ENCODE measurements at regions not wholly inside any gene's neighbourhood (a gene's known extent, or its start where the extent isn't known, plus 50 kb on each side); places are given as distances from the start of the nearest gene placed in this dataset.

DNA sequence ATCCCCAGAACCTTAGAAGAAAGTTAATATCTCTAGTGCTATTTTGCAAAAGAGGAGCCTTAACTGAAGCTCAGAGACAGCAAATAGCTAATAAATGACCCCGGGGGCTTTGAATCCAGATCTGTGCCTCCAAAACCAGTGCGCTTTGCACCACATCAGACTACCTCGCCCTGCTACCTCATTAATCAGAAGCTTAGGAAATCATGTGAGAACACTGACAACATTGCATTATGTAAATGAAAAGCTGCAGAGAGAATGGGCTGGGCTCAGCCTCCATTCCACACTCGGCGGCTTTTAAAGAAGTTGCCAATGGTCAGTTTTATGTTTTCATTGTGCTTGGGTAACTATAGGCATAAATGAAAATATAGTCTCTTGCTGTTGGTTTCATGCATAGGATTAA is 54.0 kb upstream of the STMND1 start:
- H3K4me3 Mint-ChIP-seq, result no peak overlapping the region
- H3K27ac Mint-ChIP-seq, result no peak overlapping the region
- H3K4me1 Mint-ChIP-seq, result no peaks in the 10 kb centered on the region
- DNase-seq, result no peak
- H3K36me3 Mint-ChIP-seq, result no peaks in the 10 kb centered on the region
- peaks cover 0 to 11% (median 6%) of the 10 kb centered on the region in 3 donors for H3K27me3 Mint-ChIP-seq (ENCODE audit: low read depth in 3 of 3)
- no peaks in the 10 kb centered on the region for H3K9me3 Mint-ChIP-seq

DNA sequence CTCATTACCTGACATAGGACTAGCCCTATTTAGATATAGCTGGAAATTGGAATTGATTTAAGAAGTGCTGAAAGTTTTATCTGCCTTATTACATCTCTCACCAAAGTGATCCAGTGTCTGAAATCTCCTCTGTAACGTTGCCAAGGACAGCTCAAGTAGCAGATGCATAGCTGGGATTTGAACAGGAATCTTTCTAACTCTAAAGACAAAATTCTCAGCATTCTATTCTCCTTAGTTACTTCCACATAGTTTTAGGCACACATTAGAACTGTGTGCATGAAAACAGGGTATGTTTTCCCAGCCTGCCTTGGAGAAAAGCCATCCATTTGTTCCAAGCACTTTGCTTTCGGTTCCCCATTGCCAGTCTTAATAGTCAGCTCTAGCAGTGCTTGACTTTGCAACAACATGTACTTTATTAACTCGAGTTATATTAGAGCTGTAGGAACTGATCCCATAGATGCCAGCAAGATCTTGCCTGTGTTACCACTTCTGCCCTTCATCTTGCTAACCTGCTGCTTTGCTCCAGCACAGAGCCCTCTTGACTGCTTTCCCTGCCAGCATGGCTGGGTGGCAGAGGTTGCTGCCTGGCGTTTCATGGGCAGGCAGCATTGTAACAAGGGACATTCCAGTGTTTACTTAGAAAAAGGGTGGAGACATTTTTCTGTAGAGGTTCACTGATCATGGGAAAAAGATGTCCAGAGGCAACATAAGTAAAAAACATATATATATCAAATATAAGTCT is 56.1 kb upstream of the STMND1 start:
- Mint-ChIP-seq H3K9me3 (no peaks in the 10 kb centered on the region), H3K4me3 (no peak overlapping the region), H3K27me3 (ENCODE audit: low read depth in 3 of 3) (peaks cover 0 to 10% (median 8%) of the 10 kb centered on the region in 3 donors), H3K4me1 (no peaks in the 10 kb centered on the region), H3K27ac (no peak overlapping the region), H3K36me3 (no peaks in the 10 kb centered on the region)
- no peak for DNase-seq

DNA sequence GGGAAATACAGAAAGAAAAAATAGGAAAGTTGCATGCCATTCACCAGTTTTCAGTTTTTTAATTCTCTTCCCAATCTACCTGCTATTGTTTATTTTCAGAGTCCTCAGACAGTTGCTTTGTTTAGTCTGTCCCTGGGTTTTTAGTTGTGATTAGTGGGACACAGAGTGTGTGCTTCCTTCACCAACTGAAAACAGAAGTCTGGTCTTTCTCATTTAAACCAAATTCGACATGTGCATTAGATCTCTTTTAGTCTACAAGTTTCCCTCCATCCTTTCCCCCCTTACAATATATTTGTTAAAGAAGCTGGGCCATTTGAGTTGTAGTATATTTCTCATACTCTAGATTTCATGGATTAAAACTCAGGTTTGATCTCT is 58.7 kb upstream of the STMND1 start:
- no peak for DNase-seq
- H3K4me1 Mint-ChIP-seq, result no peaks in the 10 kb centered on the region
- H3K27ac Mint-ChIP-seq, result no peak overlapping the region
- peaks cover 2 to 17% (median 8%) of the 10 kb centered on the region in 3 donors for H3K27me3 Mint-ChIP-seq (ENCODE audit: low read depth in 3 of 3)
- no peaks in the 10 kb centered on the region for H3K36me3 Mint-ChIP-seq
- peaks cover 0 to 1% (median 0%) of the 10 kb centered on the region in 6 donors for H3K9me3 Mint-ChIP-seq
- no peak overlapping the region for H3K4me3 Mint-ChIP-seq

DNA sequence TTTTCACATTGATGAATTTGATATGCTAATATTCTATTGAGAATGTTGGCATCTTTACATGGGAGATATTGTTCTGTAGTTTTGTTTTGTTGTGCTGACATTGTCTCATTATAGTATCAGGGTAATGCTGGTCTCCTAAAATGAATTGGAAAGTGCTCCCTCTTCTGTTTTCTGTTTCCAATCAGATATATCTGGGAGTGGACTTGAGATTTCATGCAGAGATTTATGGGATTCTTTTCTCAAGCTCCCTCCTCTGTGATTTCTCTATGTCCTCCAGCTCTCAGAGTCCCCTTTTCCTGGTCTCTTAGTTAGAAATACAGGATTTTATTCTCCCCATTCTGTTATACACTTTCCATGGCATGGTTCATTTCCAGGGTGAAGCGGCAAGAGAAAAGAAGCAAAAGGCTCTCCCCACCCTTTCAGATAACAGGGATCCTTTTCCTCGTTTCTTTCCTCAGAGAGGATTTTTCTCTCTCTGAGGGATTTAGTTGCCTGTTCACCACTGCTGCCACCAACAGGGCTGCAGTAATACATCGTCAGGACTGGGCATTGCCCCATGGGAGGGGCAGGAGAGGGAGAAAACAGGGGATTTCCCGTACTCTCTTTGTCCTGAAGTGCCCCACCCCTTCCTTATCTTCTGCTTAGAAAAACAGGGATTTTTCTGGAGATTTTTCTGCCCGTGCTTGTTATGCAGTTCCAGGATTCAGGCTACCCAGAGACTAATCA is 59.3 kb upstream of the STMND1 start:
- DNase-seq, result no peak
- peaks cover 0 to 1% (median 0%) of the 10 kb centered on the region in 6 donors for H3K9me3 Mint-ChIP-seq
- H3K36me3 Mint-ChIP-seq, result no peaks in the 10 kb centered on the region
- H3K4me1 Mint-ChIP-seq, result no peaks in the 10 kb centered on the region
- no peak overlapping the region for H3K27ac Mint-ChIP-seq
- no peak overlapping the region for H3K4me3 Mint-ChIP-seq
- H3K27me3 Mint-ChIP-seq (ENCODE audit: low read depth in 3 of 3), result peaks cover 2 to 17% (median 8%) of the 10 kb centered on the region in 3 donors

DNA sequence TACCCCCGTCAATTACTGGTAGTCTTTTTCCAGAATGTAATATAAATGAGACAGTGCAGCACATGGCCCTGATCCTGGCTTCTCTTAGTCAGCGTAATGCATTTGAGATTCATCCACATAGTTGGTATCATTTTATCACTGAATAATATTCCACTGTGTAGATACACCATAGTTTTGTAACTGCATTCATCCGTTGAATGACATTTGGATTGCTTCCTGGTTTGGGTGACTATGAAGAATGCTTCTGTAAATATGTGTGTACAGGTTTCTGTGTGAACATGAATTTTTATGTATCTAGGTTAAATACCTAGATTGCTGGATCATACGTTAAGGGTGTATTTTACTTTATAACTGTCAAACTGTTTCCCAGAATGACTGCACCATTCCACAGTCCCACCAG is 62.6 kb upstream of the STMND1 start:
- no peak overlapping the region for H3K27ac Mint-ChIP-seq
- H3K27me3 Mint-ChIP-seq (ENCODE audit: low read depth in 3 of 3), result peaks cover 6 to 16% (median 10%) of the 10 kb centered on the region in 3 donors
- DNase-seq, result no peak
- no peak overlapping the region for H3K4me3 Mint-ChIP-seq
- H3K4me1 Mint-ChIP-seq, result no peaks in the 10 kb centered on the region
- peaks cover 0 to 1% (median 0%) of the 10 kb centered on the region in 6 donors for H3K9me3 Mint-ChIP-seq
- H3K36me3 Mint-ChIP-seq, result no peaks in the 10 kb centered on the region

DNA sequence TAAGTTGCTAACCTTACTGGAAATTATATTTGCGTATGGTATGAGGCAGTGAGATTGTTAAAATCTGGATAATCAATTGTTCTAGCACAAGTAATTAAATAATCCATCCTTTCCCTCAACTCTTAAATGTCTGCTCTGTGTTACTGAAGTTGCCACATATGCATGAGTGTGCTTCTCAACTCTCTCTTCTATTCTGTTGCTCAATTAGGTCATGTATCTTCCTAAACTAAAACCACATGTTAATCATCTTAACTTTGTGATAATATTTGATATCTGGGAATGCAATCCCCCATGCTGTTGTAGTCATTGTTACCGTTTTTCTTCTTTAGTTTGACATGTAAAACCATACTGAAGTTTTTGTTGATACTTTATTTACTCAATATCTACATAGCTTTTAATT is 63.5 kb upstream of the STMND1 start:
- no peak for DNase-seq
- peaks cover 0 to 1% (median 0%) of the 10 kb centered on the region in 6 donors for H3K9me3 Mint-ChIP-seq
- H3K27ac Mint-ChIP-seq, result no peak overlapping the region
- no peaks in the 10 kb centered on the region for H3K36me3 Mint-ChIP-seq
- no peaks in the 10 kb centered on the region for H3K4me1 Mint-ChIP-seq
- peaks cover 6 to 16% (median 10%) of the 10 kb centered on the region in 3 donors for H3K27me3 Mint-ChIP-seq (ENCODE audit: low read depth in 3 of 3)
- no peak overlapping the region for H3K4me3 Mint-ChIP-seq

DNA sequence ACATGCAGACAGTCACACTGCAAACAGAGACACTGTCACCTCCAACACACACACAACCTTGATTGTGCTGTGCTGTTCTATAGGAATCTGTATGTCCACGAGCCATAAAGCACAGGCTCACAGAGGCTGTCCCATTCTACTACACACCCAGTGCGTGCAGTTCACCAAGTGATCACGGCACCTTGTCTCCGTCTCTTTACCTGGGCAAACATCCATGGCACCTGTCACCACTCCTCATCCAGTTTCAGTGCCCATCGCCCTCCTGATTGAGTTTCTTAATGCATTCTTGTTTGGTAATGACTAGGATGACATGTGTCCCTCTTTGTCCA is 65.8 kb upstream of the STMND1 start:
- H3K4me1 Mint-ChIP-seq, result no peaks in the 10 kb centered on the region
- no peak overlapping the region for H3K27ac Mint-ChIP-seq
- H3K9me3 Mint-ChIP-seq, result peaks cover 0 to 1% (median 0%) of the 10 kb centered on the region in 6 donors
- no peak overlapping the region for H3K4me3 Mint-ChIP-seq
- DNase-seq, result no peak
- H3K36me3 Mint-ChIP-seq, result no peaks in the 10 kb centered on the region
- peaks cover 4 to 12% (median 6%) of the 10 kb centered on the region in 3 donors for H3K27me3 Mint-ChIP-seq (ENCODE audit: low read depth in 3 of 3)

DNA sequence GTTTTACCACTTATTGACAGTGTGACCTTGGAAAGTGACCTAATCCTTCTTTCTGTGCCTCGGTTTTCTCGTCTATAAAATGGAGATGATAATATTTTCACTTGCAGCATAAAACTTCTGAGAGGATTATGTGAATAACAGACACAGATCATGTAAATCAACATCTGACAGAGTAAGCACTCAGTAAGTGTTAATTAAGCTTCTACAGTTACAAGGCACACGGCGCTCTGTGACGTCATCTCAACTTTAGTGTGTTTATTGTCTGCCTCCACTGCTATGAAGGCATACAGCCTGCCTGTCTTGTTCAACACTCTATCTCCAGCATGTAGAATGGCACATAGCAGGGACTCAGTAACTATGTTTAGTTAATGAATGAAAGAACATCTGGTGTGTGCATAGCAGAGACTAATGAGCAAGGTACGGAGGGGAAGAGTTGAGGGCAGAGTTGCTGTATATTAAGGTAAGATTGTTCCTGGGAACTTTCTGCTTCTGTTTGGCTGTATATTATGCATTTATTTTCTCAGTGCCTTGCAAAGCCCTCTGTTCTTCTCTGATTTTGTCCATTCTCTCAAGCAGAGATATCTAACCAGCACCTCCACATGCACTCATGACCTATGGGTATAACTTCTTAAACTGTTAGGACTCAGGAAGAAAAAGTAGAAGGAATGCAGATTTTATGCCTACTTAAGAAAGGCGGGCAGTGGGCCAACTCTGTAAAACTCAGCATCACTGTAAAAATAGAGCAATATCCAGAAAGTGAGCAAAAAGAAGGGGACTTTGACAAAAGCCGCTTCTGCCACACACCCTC is 66.4 kb upstream of the STMND1 start:
- H3K9me3 Mint-ChIP-seq, result peaks cover 0 to 1% (median 0%) of the 10 kb centered on the region in 6 donors
- no peak for DNase-seq
- H3K27me3 Mint-ChIP-seq (ENCODE audit: low read depth in 3 of 3), result peaks cover 4 to 9% (median 6%) of the 10 kb centered on the region in 3 donors
- no peaks in the 10 kb centered on the region for H3K4me1 Mint-ChIP-seq
- no peak overlapping the region for H3K27ac Mint-ChIP-seq
- H3K4me3 Mint-ChIP-seq, result no peak overlapping the region
- no peaks in the 10 kb centered on the region for H3K36me3 Mint-ChIP-seq

DNA sequence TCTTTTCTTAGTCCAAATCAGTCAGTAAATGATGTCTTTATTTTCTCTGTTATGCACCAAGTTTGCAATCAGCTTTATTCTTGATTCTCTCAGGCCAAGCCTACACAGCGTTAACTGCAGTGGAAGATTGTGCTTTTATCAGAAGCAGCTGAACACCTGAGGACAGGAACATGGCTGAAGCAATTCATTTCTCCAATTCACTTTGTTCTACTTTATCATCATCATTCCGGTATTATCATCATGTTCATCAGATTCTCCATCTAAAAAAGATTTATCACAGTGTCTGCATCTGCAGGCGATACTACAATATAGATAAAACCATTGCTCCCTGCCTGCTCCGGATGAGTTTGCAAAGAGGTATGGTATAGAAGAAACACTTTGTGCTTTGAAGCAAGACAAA is 68.1 kb upstream of the STMND1 start:
- H3K27me3 Mint-ChIP-seq (ENCODE audit: low read depth in 3 of 3), result peaks cover 4% of the 10 kb centered on the region in 3 donors
- peaks cover under 1 to 2% of the 10 kb centered on the region in 2 donors for H3K4me1 Mint-ChIP-seq

DNA sequence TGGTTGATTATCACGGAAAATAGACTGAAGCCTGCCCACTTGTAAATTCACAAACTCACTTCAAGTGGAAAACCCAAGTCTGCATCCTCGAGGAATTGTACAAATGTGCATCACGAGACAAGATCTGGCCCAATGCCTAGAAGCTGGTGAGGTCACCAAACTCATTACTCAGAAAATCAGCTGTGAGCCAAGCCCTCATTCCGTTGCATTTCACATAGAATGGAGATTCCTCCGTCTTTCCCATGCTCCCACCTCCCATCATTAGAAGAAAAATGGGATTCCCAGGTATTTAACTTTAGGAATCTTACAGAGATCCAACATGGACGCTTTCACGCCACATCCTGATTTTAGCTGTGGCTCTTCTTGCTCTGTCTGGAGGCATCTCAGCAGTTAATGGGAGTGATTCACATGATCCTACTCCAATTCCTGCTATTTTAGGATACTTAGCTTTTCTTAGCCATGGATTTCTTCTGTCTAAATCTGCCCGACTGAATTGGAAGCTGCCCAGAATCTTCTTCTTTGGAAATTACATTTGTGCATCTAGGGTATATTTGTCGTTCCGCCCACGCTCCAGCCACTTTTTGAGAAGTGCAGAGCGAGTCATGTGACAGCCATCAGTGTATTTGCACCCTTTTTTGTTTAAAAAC is 68.7 kb upstream of the STMND1 start:
- H3K4me1 Mint-ChIP-seq, result peaks cover 2 to 6% of the 10 kb centered on the region in 2 donors
- H3K27ac Mint-ChIP-seq, result no peak overlapping the region
- peaks cover 4 to 5% (median 4%) of the 10 kb centered on the region in 3 donors for H3K27me3 Mint-ChIP-seq (ENCODE audit: low read depth in 3 of 3)
- H3K36me3 Mint-ChIP-seq, result no peaks in the 10 kb centered on the region
- peaks cover 0 to 4% (median 0%) of the 10 kb centered on the region in 6 donors for H3K9me3 Mint-ChIP-seq
- DNase-seq, result no peak
- H3K4me3 Mint-ChIP-seq, result no peak overlapping the region

More for the DNA sequence above, 68.1 kb upstream of the STMND1 start:
- Mint-ChIP-seq H3K36me3 (no peaks in the 10 kb centered on the region), H3K4me3 (no peak overlapping the region), H3K27ac (no peak overlapping the region), H3K9me3 (peaks cover 0 to under 1% (median 0%) of the 10 kb centered on the region in 6 donors)
- no peak for DNase-seq

DNA sequence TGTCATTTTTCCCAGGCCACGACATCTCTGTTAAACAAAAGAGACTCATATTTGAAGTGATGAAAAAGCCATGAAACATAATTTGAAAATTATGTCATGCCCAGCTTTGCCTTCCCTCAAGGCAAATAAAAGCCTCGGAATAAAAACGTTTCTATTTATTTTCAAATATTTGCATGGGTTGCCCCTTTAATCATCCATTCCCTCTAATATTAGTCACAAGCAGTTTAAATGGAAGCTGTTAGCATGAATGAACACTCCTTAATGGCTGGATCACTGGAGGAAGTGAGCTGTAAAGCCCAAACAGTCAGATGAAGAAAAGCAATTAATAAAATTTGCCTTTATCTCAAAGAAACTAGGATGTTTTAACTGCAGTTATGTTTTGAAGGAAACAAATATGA is 69.3 kb upstream of the STMND1 start:
- Mint-ChIP-seq H3K27ac (no peak overlapping the region), H3K9me3 (peaks cover 0 to 4% (median 0%) of the 10 kb centered on the region in 6 donors), H3K4me1 (peaks cover 2 to 11% of the 10 kb centered on the region in 2 donors), H3K27me3 (ENCODE audit: low read depth in 3 of 3) (peaks cover 4 to 5% (median 4%) of the 10 kb centered on the region in 3 donors), H3K4me3 (no peak overlapping the region), H3K36me3 (no peaks in the 10 kb centered on the region)
- no peak for DNase-seq

DNA sequence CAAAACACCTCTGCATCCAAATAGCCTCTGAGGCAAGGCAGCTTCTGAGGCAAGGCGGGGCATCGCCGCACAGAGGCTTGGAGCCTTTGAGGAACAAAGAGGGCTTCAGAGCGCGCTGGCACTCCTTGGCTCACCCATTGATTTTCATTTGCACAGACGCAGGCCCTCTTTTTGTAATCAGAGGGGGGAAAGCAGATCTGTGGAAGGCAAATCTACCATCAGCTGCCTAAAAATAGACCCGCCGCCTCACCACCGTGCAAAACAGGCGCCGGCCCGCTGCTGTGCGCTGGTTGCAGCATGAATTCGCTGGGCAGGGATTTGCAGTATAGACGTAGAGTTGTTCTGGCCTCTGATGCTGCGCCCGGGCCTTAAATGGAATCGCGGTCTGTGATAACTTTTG is 69.9 kb upstream of the STMND1 start:
- Mint-ChIP-seq H3K27me3 (ENCODE audit: low read depth in 3 of 3) (peaks cover 2 to 4% (median 2%) of the 10 kb centered on the region in 3 donors), H3K36me3 (peaks cover 0 to 3% (median 0%) of the 10 kb centered on the region in 3 donors), H3K9me3 (peaks cover 0 to 4% (median 0%) of the 10 kb centered on the region in 6 donors), H3K4me3 (no peak overlapping the region), H3K27ac (no peak overlapping the region), H3K4me1 (peaks cover 2 to 18% of the 10 kb centered on the region in 2 donors)
- no peak for DNase-seq

DNA sequence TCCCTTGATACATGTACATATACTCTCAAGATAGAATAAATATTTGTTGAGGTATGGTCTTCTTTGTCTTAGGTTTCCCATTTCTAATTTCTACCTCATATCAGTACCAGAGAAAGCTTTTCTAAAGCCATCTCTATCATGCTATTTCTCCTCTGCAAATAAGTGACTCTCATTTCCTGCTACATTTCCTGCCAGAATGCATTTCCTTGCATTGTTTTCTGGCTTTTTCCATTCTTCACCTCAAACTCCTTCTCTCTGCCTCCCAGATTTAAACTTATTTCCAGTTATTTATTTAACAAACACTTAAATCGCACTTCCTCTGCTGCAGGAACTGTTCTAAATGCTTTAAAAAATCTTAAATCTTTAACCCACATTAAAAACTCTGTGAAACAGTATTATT is 74.4 kb upstream of the STMND1 start:
- Mint-ChIP-seq H3K9me3 (peaks cover 0 to 9% (median 4%) of the 10 kb centered on the region in 6 donors), H3K27ac (no peak overlapping the region), H3K4me1 (peaks cover 10 to 54% of the 10 kb centered on the region in 2 donors), H3K27me3 (ENCODE audit: low read depth in 3 of 3) (peaks cover 1 to 5% (median 5%) of the 10 kb centered on the region in 3 donors), H3K4me3 (no peak overlapping the region), H3K36me3 (peaks cover 7 to 10% (median 9%) of the 10 kb centered on the region in 3 donors)
- DNase-seq, result no peak

Data from immature natural killer cell (primary cell).